Activated CD4-positive, CD25-positive, alpha-beta regulatory T cell (primary cell): ENCODE measurements at regions not wholly inside any gene's neighbourhood (a gene's known extent, or its start where the extent isn't known, plus 50 kb on each side); places are given as distances from the start of the nearest gene placed in this dataset.

ENCODE experiments used
- DNase-seq, 4 experiments: peaks; one replicate each; lab custom pipeline; 2025; lab: John Stamatoyannopoulos, UW

DNA sequence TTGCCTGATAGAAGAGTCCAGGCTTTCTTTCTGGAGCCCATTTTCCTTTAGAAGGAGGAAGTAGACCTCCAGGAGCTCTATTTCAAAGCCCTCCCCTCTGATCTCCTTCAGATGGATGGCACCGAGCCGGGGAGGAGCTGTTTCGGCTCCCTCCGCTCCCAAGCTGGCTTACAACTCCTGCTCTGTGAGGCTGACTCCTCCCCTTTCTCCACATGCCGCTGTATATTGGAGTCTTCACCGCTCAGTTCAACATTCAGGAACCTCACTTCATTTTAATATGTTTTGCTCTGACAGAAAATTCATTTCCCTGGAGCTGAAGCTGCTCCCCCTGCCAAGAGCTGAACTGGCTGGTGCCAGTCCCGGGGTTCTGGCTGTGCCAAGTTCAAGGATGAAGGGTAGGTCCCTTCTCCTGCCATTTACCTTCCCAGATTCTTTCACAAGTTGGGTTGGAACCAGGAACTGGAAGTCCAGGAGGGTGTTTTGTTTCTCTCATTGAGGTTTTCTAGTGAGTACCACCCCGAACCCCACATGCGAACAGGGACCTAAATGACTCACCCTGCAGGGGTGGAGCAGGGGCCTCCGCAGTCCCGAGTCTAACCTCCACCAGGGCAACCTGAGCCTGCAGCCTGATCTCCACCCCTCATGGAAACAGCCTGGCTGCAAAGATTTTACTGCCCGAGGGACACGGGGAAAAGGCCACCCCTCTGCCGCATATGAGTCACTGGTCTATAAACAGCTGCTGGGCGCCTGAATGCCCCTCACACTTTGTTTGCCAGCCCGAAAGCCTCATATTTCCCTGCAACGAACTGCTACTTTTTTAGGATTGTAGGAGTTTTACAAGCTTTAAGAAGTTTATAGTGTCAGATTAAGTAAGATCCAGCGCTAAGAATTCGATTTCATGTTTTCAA lies 68.6 kb upstream of the FOXA2 start:
- no peak for DNase-seq

DNA sequence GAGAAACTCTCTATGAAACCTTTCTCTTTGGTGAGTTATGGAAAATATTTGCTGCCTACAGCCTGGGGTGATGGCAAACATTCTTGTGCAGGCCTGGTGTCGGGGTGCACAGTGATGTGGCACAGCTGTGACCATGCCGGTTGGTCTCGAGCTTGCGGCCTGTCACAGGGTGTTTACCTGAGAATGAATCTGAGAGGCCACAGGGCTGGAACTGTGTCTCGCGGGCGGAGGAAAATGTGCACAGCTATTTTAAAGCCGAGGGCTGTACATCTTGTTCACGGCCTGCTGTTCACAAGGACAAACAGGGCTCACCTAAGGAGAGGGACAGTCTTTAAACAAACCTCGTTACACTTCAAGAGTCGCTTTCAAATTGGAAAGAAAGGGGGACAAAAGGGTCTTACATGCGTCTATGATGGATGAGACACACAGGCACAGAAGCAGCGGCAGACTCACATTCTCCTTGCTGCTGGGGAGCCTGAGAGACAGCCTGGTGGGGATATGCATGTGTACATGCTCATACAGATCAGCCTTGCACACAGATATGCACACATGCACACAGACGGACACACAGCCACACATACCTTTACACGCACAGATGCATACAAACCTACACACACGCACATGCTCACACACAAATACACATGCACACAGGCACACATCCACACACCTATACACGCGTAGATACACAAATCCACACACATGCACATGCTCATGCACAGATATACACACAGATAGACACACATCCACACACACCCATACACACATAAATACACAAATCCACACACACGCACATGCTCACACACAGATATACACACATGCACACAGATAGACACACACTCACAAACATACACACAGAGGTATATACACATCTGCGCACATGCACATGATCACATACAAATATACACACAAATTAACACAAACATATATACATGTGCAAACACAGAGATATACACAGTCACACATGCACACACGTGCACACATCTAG lies 69.6 kb upstream of the FOXA2 start:
- no peak for DNase-seq

DNA sequence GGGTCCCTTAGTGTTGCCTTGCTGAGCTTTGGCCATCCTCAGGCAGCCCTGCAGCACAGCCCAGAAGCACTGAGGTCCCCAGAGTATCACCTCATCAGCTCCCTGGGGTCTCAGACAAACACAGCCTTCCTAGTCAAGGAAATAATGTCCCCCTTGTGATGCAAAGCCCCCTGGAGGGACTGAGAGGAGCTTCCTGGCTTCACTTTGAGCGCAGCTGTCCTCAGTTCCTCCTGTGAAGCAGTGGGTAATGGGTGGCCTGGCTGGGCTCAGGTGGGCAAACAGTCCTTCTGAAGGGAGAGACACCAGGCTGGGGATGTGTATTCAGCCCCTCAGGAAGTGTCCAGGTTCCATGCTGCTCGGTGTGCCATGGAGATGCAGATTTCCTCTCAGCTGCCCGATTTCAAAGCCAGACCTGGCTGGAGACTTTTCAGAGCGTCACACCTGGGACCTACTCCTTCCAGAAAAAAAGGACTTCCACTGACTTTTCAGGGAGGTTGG lies 79.2 kb upstream of the FOXA2 start:
- DNase-seq = no peak

DNA sequence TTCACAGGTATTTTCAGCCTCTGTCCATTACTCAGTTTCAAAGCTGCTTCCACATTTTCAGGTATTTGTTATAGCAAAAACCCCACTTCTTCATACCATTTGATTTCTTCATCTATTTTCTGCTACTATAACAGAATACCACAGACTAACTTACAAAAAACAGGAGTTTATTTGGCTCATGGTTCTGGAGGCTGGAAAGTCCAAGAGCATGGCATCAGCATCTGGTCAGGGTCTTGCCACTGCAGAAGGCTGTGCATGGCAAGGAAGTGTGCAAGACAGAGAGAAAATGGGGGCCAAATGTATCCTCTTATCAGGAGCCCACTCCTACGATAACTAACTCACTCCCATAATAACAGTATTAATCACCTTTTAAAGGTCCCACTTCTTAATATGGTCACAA lies 82.8 kb upstream of the FOXA2 start:
- no peak for DNase-seq

DNA sequence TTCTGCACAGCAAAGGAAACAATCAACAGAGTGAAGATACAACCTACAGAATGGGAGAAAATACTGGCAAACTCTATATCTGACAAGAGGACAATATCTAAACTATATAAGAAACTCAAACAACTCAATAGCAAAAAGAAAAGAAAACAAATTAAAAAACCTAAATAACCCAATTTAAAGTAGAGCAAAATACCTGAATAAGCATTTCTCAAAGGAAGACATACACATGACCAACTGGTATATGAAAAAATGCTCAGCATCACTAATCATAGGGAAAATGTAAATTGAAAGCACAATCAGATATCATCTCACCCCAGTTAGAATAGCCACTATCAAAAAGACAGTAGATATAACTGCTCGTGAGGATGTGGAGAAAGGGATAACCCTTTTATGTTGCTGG lies 87.8 kb upstream of the FOXA2 start:
- DNase-seq = no peak

DNA sequence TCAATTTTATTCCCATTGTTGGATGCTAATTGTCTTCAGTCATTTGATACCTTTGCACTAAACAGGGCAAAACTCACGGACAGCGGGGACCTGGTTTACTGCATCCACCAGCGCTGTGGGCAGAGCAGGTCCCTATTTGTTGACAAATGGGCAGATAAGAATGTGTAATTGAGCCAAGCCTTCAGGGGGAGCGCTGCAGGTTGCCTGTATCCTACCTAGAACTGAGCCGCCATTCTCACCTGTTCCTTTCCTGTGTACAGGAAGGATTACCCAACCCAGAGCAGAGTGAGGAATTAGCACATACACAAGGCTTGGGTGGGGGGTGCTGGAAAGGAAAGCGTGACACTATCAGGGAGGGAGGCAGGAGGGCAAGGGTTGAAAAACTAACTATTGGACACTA lies 89.1 kb upstream of the FOXA2 start:
- DNase-seq = no peak

DNA sequence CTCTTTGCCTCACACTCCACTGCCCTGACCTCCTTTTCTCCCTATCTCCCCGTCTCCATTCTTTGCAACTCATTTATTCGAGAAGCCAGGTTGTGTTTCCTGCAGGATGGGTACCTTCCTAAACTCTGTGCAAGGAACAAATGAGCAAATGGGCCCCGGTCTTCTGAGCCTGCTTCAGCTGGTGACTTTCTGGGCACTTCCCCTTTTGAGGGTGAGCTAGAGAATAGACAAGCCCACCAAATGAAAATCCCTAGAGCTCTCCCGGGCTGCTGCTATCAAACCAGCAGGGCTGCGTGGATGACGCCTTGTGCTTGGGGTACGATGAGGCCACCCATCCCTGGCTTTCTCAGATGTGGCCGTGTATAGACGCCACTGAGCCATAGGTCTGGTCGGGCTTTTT lies 91.0 kb upstream of the FOXA2 start:
- DNase-seq = no peak

DNA sequence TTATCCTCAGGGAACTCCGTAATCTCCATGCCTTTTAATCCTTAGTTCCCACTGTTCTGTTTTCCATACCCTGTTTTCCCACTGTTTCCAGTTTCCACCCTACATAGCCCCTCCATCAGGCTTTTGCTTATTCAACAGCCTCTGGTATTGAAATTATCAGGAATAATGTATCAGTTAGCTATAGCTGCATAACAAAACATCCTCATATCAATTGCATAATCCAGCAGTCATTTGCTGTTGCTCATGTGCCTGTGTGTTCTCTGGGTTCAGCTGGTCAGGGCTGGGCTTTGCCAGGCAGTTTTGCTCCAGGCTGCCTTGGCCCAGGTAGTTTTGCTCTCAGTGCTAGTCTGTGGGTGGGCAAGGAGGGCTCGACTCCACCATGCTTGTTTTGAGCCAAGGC lies 94.3 kb upstream of the FOXA2 start:
- no peak for DNase-seq

DNA sequence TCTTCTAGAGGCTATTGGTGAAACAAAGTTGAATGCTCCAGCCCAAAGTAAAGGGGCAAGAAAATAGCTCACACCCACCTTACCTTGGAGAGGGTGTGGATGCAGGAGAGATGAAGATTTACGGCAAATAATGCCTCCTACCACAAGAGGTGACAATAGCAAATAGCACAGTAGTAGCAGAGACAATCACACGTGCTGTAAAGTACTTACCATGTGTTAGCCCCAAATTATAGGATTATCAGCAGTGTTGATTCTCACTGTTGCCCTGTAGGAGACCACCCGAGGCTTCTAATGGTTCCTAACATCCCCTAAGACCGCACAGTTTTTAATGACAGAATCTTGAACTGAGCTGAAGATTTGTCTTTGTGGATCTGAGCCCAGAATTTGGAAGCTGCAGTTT lies 94.8 kb upstream of the FOXA2 start:
- DNase-seq = no peak

DNA sequence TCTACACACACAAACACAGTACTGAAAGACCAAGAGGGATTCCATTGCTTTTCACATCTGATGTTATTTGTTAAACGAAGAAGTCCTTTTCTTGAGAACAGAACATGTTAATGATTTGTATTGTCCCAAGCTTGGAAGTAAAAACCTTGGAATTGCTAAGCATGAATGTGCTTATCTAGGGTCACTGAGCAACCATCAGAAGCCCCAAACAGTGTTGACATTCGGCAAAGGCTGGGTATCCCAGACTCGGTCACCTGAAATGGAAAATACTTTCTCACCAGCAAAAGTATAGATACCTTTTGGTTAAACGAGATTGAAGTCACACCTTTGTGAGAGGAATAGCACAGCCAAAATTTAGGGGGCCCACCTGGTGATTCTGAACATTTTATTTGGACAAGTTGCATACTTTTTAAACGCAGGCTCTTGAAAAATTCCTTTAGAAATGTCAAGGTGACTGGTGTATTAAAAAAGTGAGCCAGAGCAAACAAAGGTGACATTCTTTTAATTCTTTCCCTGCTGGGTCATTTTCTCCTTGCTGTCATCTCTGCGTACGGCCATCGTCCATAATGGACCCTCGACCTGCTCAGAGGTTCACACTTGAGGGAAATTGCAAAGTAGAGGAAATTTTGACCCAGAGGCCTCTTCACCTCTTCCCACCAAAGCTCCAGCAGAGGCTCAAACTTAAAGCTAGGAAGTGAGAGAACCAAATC lies 95.8 kb upstream of the FOXA2 start:
- no peak for DNase-seq

DNA sequence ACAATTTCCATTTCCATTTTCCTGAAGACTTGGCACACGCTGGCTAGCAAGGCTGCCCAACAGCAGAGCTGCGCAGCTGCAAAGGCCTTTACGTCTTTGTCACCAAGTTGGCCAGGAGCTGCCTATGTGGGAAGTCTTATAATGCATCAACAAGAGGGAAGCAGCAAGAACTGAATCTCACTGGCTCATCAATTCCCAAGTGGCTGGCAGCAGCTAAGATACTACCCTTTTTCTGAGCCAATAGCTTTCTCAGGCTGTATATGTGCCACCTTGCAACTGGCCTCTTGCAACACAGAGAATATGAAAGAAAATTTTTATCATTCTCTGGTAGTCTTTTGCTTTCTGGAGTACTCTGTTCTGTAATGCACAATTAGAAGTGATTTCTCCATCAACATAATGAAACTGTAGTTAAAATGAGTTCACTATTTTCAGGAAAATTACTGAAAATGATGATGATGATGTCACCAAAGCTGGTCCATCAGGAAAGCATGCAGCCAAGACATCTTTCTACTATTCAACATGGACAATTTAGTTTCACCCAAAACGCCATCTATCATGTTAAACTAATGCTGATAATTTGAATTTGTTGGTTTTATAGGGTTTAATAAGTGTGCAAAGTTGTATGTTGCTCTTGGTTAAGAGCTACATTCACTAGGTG lies 97.3 kb upstream of the FOXA2 start:
- DNase-seq = no peak

DNA sequence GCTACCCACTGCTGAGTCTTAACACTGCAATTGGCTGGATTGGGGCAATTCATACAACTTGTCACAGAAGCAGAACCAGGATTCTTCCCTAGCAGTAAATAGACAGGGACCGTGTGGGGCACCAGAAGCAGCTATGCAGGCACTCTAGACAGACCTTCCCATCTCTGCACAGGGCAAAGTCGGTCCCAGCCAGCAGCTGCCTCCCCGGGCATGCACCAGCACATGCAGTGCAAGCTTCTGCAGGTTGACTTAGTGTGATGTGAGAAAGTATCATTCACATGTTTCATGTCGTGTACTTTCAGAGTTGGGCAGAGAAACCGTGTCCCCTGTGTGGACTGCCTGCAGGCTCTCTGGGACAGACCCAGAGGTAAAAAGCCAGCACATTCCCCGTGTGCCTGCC lies 98.0 kb upstream of the FOXA2 start:
- no peak for DNase-seq

DNA sequence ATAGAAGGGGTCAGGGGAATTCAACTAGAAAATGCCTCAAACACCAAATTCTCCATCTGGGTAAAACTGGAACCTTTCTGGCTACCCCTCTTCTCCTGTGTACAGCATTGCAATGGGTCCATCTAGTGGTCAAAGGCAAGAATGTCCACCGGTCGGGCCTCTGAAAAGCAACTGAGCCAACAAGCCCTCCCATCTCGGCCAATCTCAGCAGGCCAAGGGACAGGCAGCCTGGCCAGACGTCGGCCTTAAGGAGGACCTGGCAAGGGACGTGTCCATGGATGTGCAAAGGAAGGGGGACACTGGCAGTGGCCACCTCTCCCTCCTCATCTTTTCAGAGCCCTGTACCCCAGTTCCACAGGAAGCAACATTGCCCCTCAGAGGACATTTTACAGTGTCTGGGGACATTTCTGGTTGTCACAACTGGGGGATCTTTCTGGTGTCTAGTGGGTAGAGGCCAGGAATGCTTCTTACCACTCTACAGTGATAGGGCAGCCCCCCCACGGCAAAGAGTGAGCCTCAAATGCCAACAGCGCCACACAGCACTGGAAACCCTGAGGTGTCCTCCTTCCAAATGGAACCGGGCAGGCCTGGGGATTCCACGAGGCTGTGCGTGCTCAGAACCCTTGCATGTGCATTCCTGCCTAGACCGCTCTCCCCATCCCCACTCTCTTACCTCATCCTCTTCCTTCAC lies 99.8 kb upstream of the FOXA2 start:
- no peak for DNase-seq

DNA sequence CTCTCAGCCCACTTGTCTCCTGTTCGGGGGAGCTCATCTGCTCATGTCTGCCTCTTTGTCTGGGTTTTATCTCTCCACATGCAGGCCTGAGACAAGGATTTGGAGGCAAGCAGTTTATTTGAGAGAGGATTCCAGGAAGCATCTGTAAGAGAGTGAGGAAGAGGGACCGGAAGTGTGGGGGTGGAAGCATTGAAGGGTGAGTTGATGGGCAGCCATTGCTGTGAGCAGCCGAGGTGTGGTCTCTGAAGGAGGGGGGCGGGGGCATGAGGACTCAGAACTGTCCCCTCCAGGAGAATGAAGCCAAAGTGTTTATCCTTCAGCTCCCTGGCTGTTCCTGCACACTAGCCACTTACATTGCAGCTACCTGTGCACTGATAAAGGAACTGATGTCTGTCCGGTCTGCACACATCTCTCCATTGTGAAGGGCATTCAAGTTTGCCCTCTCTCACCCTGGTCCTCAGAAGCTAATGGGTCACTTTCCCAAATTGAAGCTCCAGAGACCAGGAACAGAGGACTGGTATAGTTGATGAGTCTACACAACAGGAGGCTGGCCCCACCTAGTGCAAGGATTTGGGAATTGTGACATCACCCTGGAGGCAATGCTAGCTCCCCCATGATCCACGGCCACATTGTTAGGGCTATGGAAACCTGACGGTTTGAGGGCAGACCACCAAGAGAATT lies 100.5 kb upstream of the FOXA2 start:
- no peak for DNase-seq

DNA sequence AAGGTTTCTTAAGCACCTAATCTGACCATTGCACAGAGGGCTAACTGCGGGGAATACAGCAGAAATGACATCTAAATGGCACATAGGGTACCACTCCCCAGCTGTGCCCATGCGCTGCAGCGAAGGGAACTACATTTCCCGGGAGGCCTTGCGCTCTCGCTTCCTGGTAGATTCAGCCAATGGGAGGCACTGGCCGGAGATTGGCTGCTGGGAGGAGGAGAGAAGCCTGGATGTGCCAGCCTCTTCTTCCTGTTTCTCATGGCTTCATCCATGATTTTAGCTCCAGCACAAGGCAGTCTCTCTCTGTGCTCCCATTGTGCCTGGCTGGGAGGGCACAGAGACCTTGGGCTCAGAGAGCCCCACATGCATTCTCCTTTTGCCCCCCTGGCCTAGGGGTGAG lies 101.7 kb upstream of the FOXA2 start:
- no peak for DNase-seq

DNA sequence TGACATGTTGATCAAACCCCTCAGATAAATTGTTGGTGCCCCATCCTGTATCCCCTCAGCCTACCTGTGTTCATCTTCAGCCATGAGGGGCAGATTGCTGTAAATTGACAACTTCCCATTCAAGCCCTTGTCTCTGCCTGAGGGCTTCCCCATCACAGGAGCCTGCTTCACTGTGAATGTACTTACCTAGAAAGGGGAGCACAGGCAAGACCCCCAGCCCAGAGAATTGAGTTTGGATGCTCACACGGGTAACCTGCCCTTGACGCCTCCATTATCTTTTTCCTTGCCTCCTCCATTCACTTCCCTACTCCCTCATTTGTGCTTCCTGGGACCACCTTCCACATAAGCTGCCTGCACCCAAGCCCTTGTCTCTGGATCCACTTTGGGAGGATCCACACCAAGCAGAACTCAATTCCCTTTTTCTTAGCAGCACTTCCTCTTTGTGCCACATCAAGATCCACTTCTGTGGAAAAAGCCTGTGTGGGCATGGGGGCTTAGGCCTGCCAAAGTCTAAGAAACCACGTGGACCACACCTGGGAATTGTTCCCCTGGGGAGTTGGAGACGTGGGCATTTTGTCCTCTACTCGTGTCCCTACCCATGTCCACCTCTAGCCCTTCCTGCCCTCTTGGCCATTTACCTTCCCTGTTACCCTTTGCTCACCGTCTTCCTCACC lies 103.4 kb upstream of the FOXA2 start:
- DNase-seq = no peak

DNA sequence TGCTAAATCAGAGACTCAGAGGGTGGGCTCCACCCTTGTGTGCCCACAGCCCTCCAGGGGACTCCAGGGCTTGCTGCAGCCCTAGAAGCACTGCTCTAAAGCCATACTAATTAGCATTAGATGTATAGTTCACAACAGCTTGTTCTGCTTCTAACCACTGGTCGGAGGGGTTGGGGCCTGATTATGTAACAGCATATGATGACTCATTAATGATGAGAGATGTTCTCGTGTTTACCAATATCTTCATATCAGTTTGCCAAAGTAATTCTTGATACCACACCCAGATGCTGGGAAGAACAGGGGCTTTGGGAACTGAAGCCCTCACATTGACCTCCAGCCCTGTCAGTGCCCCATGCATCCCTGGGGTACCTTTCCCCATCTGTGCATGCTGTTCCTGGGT lies 104.1 kb upstream of the FOXA2 start:
- DNase-seq = no peak

DNA sequence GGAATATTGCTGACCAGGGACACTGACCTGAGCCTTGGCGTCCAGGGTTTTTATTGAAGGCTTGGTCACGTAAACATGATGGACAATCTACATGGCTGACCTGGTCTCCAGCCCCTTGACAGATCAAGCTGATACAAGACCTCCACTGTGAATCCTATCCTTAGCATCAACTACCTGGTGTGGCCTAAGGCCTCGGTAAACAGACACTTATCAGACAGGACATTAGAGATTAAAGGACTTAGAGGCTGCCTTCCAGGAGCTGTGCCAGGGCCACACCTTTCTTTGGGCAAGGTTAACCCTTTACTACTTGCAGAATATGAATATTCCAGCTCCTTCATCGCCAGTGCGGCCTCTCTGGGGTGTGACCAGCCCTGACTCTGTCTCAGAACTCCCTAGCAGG lies 104.9 kb upstream of the FOXA2 start:
- no peak for DNase-seq

DNA sequence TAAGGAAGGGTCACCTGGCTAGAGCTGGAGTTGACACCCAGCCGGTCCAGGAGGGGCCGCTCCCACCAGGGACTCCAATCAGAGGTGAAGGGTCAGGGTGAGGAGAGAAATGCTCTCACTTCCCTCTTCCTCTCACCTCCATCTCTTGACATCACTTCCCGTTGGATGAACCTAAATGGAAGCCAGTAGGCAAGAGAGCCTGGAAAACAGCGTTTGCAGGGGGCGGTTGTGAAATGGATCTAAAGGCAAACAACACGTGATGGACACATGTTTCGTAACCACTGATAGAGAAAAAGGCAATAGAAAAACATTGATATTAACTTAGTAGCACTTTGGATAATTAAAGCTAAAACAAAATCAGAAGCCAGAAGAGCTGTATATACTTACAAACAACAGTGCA lies 105.6 kb upstream of the FOXA2 start:
- DNase-seq = no peak

DNA sequence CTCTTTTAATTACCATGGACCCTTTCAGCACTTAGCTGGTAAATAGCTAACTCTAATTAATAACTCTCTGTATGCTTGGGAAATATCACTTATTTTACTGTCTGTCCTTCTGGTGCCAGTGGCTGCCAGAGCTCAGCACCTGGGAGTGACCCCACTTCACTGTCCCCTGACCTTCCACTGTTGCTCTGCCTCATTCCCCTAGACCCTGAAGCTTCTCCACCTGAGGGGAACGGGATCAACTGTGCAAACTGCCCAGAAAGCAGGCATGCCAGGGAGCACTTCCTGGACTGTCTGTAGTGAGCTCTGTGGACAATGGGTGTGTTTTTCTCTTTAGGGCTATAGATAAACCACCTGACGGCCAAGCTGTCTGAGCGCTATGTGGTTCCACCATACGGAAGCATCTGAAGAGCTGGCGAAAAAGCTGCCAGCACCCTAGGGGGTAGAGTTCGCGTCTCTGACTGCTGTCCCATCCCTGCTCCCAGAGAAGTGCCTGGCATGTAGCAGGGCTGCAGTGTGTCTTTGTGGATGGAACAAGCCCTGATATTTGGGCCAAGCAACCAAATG lies 106.3 kb upstream of the FOXA2 start:
- no peak for DNase-seq
